ENCODE measurements at regions not wholly inside any gene's neighbourhood (a gene's known extent, or its start where the extent isn't known, plus 50 kb on each side); places are given as distances from the start of the nearest gene placed in this dataset.

DNA sequence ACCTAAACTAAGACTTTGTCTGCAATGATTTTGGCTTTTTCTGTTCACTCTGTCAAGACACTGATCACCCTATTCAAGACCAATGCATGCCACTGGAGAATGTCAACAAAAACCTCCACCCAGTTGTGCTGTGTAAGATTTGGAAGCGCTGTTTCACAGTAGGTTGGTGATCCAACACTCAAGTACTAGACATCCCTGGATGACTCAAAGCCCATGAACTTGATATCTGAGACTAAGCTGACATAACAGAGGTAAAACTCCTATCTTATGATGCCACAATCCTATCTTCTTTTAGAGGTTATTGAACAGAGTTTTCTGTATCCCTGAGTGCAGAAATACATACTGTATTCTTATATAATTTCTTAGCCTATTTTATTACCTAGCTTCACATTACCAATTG is 251.3 kb upstream of the ETAA1 start:
- H3K4me3 ChIP-seq (replicated peaks in 1 of 3; ENCODE audit: insufficient read depth in 1 of 3, low read depth in 1 of 3, low read length in 3 of 3): no peak overlapping the region
- no peak overlapping the region for H3K27ac ChIP-seq (ENCODE audit: insufficient read depth, low read depth, low read length)
- H3K9ac ChIP-seq (replicated peaks; ENCODE audit: extremely low read depth, insufficient read depth, low read length): no peak overlapping the region
- POLR2A ChIA-PET: no interaction called here
- H3K9me1 ChIP-seq (replicated peaks; ENCODE audit: control insufficient read depth, extremely low read depth, insufficient read depth, low read length): no peaks in the 10 kb centered on the region
- no TSS peak for BruUV-seq (replicated peaks)
- no peak for TF ChIP-seq GATA2 (IDR thresholded peaks at IDR 0.05; ENCODE audit: insufficient read depth, insufficient read length, low read depth, low read length)
- no peak for TF ChIP-seq FOS (IDR thresholded peaks at IDR 0.05; ENCODE audit: borderline replicate concordance, insufficient read depth, low read length)
- TF ChIP-seq, protein P1, sequence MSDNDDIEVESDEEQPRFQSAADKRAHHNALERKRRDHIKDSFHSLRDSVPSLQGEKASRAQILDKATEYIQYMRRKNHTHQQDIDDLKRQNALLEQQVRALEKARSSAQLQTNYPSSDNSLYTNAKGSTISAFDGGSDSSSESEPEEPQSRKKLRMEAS (IDR thresholded peaks at IDR 0.05; ENCODE audit: insufficient read depth, insufficient read length): no peak
- no peak for TF ChIP-seq EZH2 (IDR thresholded peaks at IDR 0.05; ENCODE audit: borderline replicate concordance, low read depth, low read length, severe bottlenecking)
- TF ChIP-seq MYC (IDR thresholded peaks at IDR 0.05; ENCODE audit: low read depth, low read length): no peak
- no peak for TF ChIP-seq POLR2A (IDR thresholded peaks at IDR 0.05; ENCODE audit: low read depth, low read length)
- TF ChIP-seq JUN (IDR thresholded peaks at IDR 0.05; ENCODE audit: borderline replicate concordance, insufficient read depth, insufficient read length, low read depth): no peak
- no peak for TF ChIP-seq POLR2AphosphoS5 (IDR thresholded peaks at IDR 0.05; ENCODE audit: insufficient read depth, low read depth, low read length)
- TF ChIP-seq, protein P2, sequence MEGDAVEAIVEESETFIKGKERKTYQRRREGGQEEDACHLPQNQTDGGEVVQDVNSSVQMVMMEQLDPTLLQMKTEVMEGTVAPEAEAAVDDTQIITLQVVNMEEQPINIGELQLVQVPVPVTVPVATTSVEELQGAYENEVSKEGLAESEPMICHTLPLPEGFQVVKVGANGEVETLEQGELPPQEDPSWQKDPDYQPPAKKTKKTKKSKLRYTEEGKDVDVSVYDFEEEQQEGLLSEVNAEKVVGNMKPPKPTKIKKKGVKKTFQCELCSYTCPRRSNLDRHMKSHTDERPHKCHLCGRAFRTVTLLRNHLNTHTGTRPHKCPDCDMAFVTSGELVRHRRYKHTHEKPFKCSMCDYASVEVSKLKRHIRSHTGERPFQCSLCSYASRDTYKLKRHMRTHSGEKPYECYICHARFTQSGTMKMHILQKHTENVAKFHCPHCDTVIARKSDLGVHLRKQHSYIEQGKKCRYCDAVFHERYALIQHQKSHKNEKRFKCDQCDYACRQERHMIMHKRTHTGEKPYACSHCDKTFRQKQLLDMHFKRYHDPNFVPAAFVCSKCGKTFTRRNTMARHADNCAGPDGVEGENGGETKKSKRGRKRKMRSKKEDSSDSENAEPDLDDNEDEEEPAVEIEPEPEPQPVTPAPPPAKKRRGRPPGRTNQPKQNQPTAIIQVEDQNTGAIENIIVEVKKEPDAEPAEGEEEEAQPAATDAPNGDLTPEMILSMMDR (IDR thresholded peaks at IDR 0.05; ENCODE audit: extremely low read depth in 1 of 2, insufficient read depth in 1 of 2, low read depth in 1 of 2, low read length in 2 of 2): no peak
- H2AFZ ChIP-seq (ENCODE audit: low read depth, low read length): no peak overlapping the region
- dilution Hi-C loops (cut with MboI; ENCODE audit: extremely low pct_ligation_motif_present, low sequenced_read_pairs) (no loop called here), intact Hi-C loops (cut with micrococcal nuclease) (no loop called here)
- H3K4me2 ChIP-seq (ENCODE audit: insufficient read depth, low read length): no peak overlapping the region
- H4K20me1 ChIP-seq (replicated peaks; ENCODE audit: control insufficient read depth, extremely low read depth, insufficient read depth, low read length): no peaks in the 10 kb centered on the region
- DNase-seq (ENCODE audit: low read depth, low spot score) (no peak), FAIRE-seq (no peak)
- H3K36me3 ChIP-seq (ENCODE audit: control insufficient read depth in 2 of 2, extremely low read depth in 1 of 2, insufficient read depth in 2 of 2, low read length in 2 of 2): no peaks in the 10 kb centered on the region
- no peaks in the 10 kb centered on the region for H3K9me3 ChIP-seq (replicated peaks; ENCODE audit: control insufficient read depth, insufficient read depth, low read length)
- H3K27me3 ChIP-seq (ENCODE audit: control insufficient read depth in 2 of 2, insufficient read depth in 2 of 2, low read length in 2 of 2): no peaks in the 10 kb centered on the region
- H3K4me1 ChIP-seq (ENCODE audit: control insufficient read depth, extremely low read depth, insufficient read depth, low read length): no peaks in the 10 kb centered on the region
- no peaks in the 10 kb centered on the region for H3K79me2 ChIP-seq (ENCODE audit: control insufficient read depth, insufficient read depth, low read length)
- CTCF ChIA-PET: no interaction called here

Data from endothelial cell of umbilical vein (primary cell).